GM10248 (cell line): ENCODE measurements at regions not wholly inside any gene's neighbourhood (a gene's known extent, or its start where the extent isn't known, plus 50 kb on each side); places are given as distances from the start of the nearest gene placed in this dataset.
"Not testable (repeated sequence)": the region's sequence is repeated elsewhere in the genome, so short reads cannot be mapped to it uniquely, and the experiment has no call there.

Source experiments
- CTCF ChIA-PET: fragments of 300-600 bp; sonication (Branson Sonifier 250); formaldehyde crosslinking; extraction: SDS; loops from one replicate; lab custom pipeline; 2021; ENCODE audit warnings: antibody characterized with exemption; lab: Yijun Ruan, JAX
- POLR2A ChIA-PET: fragments of 350-650 bp; sonication (Branson Sonifier 250); formaldehyde crosslinking; extraction: SDS; loops from one replicate; lab custom pipeline; 2020; ENCODE audit warnings: antibody characterized with exemption; lab: Yijun Ruan, JAX
- DNase-seq: peaks from one replicate; pipeline ENCODE4 v3.0.0; 2012; ENCODE audit errors: extremely low spot score

GRCh38 chr7:65059247-65059646 is 52.8 kb upstream of the ERV3-1 start:
- CTCF ChIA-PET, DNase-seq, POLR2A ChIA-PET: not testable (repeated sequence)
